ENCODE measurements at regions not wholly inside any gene's neighbourhood (a gene's known extent, or its start where the extent isn't known, plus 50 kb on each side); places are given as distances from the start of the nearest gene placed in this dataset.

- TF ChIP-seq POLR2A (IDR thresholded peaks at IDR 0.05), result no peak
- TF ChIP-seq CTCF (IDR thresholded peaks at IDR 0.05), result no peak
These were observed 625.1 kb upstream of the ANKRD30A start for GRCh38 chr10:36500266-36500665.
